HG03280 (cell line): ENCODE measurements at regions not wholly inside any gene's neighbourhood (a gene's known extent, or its start where the extent isn't known, plus 50 kb on each side); places are given as distances from the start of the nearest gene placed in this dataset.
"Not testable (repeated sequence)": the region's sequence is repeated elsewhere in the genome, so short reads cannot be mapped to it uniquely, and the experiment has no call there.

Source experiments
- ATAC-seq: cut with Tn5 transposase; IDR thresholded peaks from one replicate; pipeline ENCODE4 v1.9.1; 2021; ENCODE audit warnings: mild to moderate bottlenecking, moderate library complexity; ENCODE audit not compliant: unreplicated experiment

DNA sequence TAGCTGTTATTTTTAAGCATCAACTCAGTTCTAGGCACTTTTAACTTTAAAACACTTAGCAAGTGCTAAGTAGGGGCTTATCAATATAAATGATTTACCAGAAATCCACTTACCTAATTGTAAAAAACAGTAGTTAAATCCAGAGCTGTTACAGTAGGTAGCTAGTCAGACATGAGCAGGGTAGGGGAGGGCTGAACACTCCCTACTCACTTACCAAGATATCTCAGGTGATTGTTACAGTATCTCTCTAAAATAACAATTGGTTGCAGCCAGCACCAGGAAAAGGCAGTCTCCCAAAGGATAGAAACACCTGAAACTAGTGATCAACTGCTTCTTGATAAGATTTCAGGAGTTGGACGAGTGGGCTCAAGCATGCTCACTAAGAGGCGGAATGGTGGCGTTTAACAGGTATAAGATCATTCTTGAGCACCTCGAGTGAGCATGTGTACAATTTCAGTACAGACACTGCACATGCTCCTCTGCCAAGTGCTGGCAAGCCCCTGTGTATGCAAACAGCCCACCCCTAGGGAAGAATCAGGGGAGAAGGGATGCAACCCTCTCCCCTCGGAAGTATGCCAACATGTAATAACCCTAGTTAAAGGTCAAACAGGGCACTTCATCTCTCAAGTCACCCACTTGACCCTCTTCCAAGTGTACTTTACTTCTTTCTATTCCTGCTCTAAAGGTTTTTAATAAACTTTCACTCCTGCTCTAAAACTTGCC is 1113.6 kb upstream of the SEL1L start:
- ATAC-seq: no peak

DNA sequence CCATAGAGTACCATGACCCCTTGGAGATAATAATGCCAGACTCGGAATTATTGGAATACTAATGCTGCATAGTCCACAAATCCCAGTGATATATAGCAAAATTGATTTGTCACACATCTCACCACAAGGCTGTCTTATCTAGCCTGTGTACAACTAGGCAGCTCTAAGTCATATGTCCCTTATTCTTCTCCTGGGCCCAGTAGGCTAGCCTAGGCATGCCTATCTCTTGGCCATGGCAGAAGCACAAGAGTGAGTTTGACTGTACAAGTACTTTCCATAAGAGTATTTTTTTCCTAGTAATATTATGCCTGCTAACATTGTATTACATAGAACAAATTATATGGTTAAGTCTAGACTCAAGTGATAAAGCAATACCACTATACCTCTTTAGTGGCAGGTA is 1122.1 kb upstream of the SEL1L start:
- ATAC-seq: no peak

GRCh38 chr14:82657186-82657675 is 1123.6 kb upstream of the SEL1L start:
- no peak for ATAC-seq

GRCh38 chr14:82661258-82661657 is 1127.6 kb upstream of the SEL1L start:
- no peak for ATAC-seq

DNA sequence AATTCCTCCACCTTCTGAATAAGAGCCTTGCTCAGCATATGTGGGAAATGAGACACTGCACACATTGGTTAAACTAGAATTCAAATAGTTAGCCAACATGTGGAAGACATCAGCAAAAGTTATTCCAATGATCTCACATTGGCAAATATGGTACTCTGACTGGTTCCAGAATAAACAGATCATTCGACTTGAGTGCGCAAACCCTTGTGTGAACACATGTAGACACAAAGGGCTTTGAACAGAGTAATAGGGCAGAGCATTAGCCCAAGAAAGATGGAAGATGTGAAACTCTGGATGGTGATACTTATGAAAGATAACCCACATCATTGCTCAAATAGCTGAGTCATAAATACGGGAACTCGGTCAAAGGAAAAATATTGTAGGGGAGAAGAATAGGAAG is 1133.4 kb upstream of the SEL1L start:
- ATAC-seq: no peak

GRCh38 chr14:82667501-82667900 is 1133.8 kb upstream of the SEL1L start:
- ATAC-seq: no peak

GRCh38 chr14:82676403-82676802 is 1142.8 kb upstream of the SEL1L start:
- no peak for ATAC-seq

- no peak for ATAC-seq
Observed at GRCh38 chr14:82689948-82690347, 1156.3 kb upstream of the SEL1L start.

DNA sequence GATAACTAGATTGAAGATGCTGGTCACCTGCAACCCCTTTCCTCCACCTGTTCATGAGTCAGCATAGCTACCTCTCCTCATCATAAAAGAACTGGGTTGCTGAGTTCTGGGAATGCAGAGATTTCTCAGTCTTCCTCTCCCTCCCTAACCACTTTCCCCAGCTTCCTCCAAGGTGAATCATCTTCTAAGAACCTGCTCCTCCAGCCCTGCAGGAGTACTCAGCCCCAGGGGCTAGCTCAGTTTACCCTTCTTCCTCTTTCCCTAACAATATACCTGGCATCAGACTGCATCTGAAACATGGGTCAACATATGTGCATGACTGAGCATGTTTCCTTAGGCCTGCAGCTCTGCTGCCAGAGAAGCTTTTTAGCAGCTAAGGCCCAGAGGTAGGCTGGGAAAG is 1157.5 kb upstream of the SEL1L start:
- not testable (repeated sequence) for ATAC-seq

DNA sequence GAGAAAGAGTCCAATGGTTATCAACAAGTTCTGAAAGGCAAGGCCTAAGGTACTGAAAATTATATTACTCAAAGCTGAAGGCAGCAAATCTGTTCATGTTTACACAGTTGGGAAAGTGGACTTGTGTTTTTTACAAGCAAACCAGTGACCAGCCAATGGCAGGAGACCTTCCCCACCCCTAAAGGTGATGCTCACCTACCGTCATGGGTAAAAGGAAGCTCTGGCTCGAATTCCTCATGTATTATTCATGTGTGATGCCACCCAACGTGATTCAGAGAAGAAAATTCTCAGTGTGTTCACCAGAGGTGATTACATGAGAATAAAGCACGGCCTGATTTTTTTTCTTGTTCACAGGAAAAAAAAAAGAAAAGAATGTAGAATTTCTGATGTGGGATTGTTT is 1161.2 kb upstream of the SEL1L start:
- ATAC-seq: no peak

GRCh38 chr14:82704218-82704617 is 1170.6 kb upstream of the SEL1L start:
- no peak for ATAC-seq

DNA sequence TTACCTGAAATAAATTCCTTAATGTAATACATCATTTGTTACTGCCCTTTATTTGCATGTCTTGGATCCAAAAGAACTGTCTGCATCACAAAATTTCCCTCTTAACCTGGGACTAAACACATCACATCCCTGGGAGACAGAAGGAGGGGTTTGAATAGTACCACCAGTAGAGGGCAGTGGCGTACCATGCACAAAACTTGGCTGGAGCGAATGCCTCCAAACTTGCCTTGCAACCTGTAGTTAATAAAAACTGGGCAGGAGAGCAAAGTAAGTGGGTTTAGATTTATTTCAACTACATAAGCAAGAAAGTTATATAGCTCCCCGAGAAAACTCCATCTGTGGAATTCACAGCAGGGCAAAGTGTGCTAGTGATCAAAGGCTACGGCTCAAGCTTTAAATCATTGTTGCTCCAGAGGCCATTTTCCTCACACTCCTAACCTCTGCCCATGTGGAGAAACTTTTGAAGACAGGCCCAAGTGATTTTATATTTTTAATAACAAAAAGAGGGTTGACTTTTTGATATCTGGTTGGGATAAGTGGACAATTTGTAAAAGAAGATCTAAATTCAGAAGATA is 1176.7 kb upstream of the SEL1L start:
- no peak for ATAC-seq

- no peak for ATAC-seq
Observed at GRCh38 chr14:82719617-82720016, 1186.0 kb upstream of the SEL1L start.

- no peak for ATAC-seq
Observed at GRCh38 chr14:82720431-82720830, 1186.8 kb upstream of the SEL1L start.

- ATAC-seq: no peak
Observed at GRCh38 chr14:82720946-82721345, 1187.3 kb upstream of the SEL1L start.

DNA sequence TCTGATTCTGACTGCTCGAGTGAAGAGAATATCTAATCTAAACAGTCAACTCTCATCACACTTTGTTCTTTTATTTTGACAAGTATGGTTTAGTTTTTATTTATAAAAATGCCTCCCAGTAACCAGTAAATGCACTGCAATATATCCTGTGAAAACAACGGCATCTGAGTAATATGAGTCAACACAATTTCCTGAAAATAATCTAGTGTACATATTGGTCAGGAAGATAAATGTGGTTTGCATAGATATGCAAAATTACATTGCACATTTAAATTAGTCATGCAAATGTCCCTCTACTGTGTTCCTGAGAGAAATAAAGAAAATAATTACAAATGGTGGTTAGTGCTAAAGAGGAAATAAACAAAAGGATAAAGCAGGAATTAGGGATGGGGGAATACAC is 1190.7 kb upstream of the SEL1L start:
- ATAC-seq: no peak

DNA sequence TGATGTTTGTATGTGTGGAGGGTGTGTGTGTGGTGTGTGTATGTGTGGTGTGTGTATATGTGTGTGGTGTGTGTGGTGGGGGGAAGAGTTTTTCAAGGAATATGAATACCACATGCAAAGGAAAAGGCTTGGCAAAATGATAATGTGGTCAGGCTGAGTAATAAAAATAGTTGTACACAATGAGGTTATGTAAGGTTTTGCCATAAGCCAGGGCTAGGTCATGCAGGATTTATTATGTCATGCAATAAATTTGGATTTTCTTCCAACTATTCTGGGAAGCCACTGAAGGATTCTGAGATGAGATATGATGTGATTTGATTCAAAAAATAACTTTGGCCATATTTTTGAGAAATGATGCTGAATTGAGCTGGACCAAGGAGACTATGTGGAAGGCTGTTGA is 1191.6 kb upstream of the SEL1L start:
- no peak for ATAC-seq

GRCh38 chr14:82731526-82731925 is 1197.9 kb upstream of the SEL1L start:
- no peak for ATAC-seq

DNA sequence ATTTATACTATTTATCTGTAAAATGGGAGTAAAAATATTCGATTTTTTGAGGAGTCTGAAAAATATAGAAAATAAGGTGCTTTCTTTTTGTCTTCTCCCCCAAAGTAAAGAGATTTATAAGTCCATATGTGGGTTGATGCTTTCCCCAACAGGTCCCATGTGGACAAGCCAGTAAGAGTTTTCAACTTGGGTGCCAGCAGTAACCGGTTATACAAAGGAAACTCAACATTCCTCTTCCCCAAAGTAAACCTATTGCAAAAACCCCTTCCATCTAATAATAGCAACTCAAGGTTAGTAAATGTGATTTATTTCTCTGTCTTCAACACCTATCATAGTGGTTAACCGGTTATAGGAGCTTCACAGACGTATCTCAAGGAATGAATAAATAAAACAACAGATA is 1206.9 kb upstream of the SEL1L start:
- ATAC-seq: no peak

- no peak for ATAC-seq
Observed at GRCh38 chr14:82755476-82755875, 1221.8 kb upstream of the SEL1L start.

GRCh38 chr14:82755923-82756322 is 1222.3 kb upstream of the SEL1L start:
- no peak for ATAC-seq

DNA sequence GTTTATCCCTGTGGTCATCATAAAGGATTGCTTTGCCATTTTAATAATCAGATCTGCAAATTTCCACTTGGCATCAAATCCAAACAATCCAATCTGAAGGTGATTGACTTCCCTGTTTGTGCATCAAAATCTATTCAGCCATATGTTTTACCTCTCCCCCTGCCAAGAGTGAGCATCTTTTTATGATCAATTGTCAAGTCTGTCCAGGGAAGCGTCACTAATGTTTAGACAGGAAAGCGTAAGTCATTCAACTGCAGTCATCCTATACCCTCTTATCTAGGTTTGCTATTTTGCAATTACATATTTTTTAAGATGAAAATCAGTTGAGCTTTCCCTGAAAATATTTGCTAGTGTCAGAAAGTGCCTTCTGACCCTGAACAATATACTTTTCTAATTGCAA is 1224.1 kb upstream of the SEL1L start:
- ATAC-seq: no peak

DNA sequence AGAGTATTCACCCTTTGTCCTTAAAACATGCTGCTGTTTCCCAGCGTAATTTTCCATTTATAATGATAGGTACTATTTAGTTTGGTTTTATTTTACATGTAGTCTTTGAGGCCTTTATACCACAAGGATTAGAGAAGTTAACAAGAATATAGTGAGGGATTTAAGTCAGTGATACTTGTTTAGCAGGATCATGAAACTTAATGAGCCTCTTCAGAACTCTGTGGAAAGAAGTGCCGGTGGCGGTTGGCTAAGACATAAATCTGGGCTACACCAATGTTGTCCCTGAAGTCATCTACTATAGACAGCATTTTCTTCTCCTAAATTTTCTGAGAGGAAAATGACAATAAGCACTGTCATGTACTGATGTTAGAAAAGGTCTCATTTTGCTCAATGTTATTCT is 1226.0 kb upstream of the SEL1L start:
- no peak for ATAC-seq
